HAP-1 (cell line): ENCODE measurements at regions not wholly inside any gene's neighbourhood (a gene's known extent, or its start where the extent isn't known, plus 50 kb on each side); places are given as distances from the start of the nearest gene placed in this dataset.
A peak's percentile ranks its signal among the peaks of the same experiment; 100 is the strongest.
"Not testable (repeated sequence)": the region's sequence is repeated elsewhere in the genome, so short reads cannot be mapped to it uniquely, and the experiment has no call there.

Source experiments
- DNase-seq, 2 experiments: peaks; one replicate each; pipeline ENCODE4 v3.0.0-alpha.2; 2016 to 2020; ENCODE audit warnings: low spot score in 2 of 2
- H3K27me3 ChIP-seq: fragments of 250-450 bp; sonication (Bioruptor Pico); 2 replicates; pipeline ENCODE4 v1.5.1; 2020; ENCODE audit warnings: low read depth, mild to moderate bottlenecking, moderate library complexity
- H3K36me3 ChIP-seq: fragments of 250-450 bp; sonication (Bioruptor Pico); replicated peaks from 2 replicates; pipeline ENCODE4 v1.5.1; 2020; ENCODE audit warnings: mild to moderate bottlenecking
- H3K4me1 ChIP-seq: fragments of 250-450 bp; sonication (Bioruptor Pico); 2 replicates; pipeline ENCODE4 v1.5.1; 2020; ENCODE audit warnings: mild to moderate bottlenecking
- H3K4me3 ChIP-seq: fragments of 250-450 bp; sonication (Bioruptor Pico); 2 replicates; pipeline ENCODE4 v1.5.1; 2020; ENCODE audit warnings: mild to moderate bottlenecking, moderate library complexity
- H3K9me3 ChIP-seq: fragments of 250-450 bp; sonication (Bioruptor Pico); 2 replicates; pipeline ENCODE4 v1.5.1; 2020; ENCODE audit warnings: mild to moderate bottlenecking, moderate library complexity
- in situ Hi-C: fragments of 300-500 bp; cut with MboI; formaldehyde crosslinking; loops from 3 replicates; pipeline ENCODE4 v1.14.3; 2020; ENCODE audit warnings: low sequenced_read_pairs, inconsistent platforms, mixed read lengths

GRCh38 chr2:21234001-21234400 lies 110.2 kb downstream of the TDRD15 start:
- H3K9me3 ChIP-seq, result no peaks in the 10 kb centered on the region
- H3K36me3 ChIP-seq, result no peaks in the 10 kb centered on the region
- H3K27me3 ChIP-seq, result no peaks in the 10 kb centered on the region; the same call in 1 of the 2 replicates
- H3K4me1 ChIP-seq, result no peaks in the 10 kb centered on the region
- in situ Hi-C loops, result no loop called here
- DNase-seq, result no peak
- no peak overlapping the region for H3K4me3 ChIP-seq

DNA sequence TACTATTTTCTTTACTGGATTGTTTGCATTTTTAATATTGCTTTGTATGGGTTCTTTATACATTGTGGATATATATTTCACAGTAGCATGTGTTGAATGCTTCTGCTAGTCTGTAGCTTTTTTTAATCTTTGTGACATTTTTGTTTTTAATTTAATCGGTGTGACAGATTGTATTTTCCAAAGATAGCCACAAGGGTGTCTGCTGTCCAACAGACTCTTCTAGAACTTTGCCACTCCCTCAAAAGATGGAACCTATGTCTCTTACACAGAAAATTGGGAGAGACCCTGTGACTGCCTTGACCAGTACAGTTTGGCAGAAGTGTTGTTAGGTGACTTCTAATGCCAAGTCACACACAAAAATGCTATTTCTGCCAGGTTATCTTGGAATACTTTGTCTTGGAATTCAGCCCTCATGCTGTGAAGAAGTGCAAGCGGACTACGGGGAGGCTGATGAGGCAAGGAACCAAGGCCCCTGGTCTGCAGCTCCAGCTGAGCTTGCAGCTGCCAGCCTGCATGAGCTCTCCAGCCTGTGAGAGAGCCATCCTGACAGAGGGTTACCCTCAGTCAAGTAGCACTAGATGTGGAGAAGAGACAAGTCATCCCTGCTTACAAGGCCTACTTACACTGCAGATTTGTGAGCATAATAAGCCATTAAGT lies 110.8 kb downstream of the TDRD15 start:
- Histone ChIP-seq H3K4me3 (no peak overlapping the region), H3K36me3 (no peaks in the 10 kb centered on the region), H3K9me3 (no peaks in the 10 kb centered on the region), H3K4me1 (no peaks in the 10 kb centered on the region), H3K27me3 (no peaks in the 10 kb centered on the region; the same call in 1 of the 2 replicates)
- no peak for DNase-seq
- in situ Hi-C loops, result no loop called here

DNA sequence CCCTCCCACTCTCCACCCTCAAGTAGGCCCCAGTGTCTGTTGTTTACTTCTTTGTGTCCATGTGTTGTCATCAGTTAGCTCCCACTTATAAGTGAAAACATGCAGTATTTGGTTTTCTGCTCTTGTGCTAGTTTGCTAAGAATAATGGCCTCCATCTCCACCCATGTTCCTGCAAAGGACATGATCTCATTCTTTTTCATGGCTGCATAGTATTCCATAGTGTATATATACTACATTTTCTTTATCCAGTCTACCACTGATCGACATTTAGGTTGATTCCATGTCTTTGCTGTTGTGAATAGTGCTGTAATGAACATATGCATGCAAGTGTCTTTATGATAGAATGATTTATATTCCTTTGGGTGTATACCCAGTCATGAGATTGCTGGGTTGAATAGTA lies 116.0 kb downstream of the TDRD15 start:
- DNase-seq, H3K27me3 ChIP-seq, H3K4me1 ChIP-seq, in situ Hi-C loops, H3K36me3 ChIP-seq, H3K4me3 ChIP-seq, H3K9me3 ChIP-seq: not testable (repeated sequence)

DNA sequence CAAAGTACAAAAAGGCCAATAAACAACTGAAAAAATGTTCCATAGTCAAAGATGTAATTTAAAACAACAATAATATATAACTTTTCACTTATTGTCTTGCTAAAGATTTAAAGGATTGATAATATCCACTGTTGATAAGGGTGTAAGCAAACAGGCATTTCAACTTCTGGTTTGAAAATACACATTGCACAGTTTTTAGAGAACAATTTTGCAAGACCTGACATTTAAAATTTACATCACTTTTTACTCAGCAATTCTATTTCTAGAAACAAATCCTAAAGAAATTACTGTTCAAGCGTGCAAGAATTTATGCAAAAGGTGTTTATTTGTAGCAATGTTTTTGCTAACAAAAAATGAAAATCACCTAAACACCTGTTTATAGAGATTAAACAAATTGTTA lies 120.4 kb downstream of the TDRD15 start:
- DNase-seq, result no peak
- Histone ChIP-seq H3K27me3 (no peaks in the 10 kb centered on the region; the same call in 1 of the 2 replicates), H3K4me3 (no peak overlapping the region), H3K9me3 (no peaks in the 10 kb centered on the region), H3K36me3 (no peaks in the 10 kb centered on the region), H3K4me1 (no peaks in the 10 kb centered on the region)
- in situ Hi-C loops, result no loop called here

- H3K9me3 ChIP-seq, result no peaks in the 10 kb centered on the region
- no peaks in the 10 kb centered on the region for H3K4me1 ChIP-seq
- in situ Hi-C loops, result no loop called here
- H3K27me3 ChIP-seq, result no peaks in the 10 kb centered on the region; the same call in 1 of the 2 replicates
- no peak for DNase-seq
- no peak overlapping the region for H3K4me3 ChIP-seq
- H3K36me3 ChIP-seq, result no peaks in the 10 kb centered on the region
Measured at GRCh38 chr2:21245565-21245964, 121.8 kb downstream of the TDRD15 start.

- no peak overlapping the region for H3K4me3 ChIP-seq
- no peaks in the 10 kb centered on the region for H3K9me3 ChIP-seq
- DNase-seq, result no peak
- H3K36me3 ChIP-seq, result no peaks in the 10 kb centered on the region
- H3K4me1 ChIP-seq, result peaks cover 3% of the 10 kb centered on the region; the same call in 1 of the 2 replicates
- in situ Hi-C loops, result no loop called here
- no peaks in the 10 kb centered on the region for H3K27me3 ChIP-seq
Measured at GRCh38 chr2:21249367-21249766, 125.6 kb downstream of the TDRD15 start.

DNA sequence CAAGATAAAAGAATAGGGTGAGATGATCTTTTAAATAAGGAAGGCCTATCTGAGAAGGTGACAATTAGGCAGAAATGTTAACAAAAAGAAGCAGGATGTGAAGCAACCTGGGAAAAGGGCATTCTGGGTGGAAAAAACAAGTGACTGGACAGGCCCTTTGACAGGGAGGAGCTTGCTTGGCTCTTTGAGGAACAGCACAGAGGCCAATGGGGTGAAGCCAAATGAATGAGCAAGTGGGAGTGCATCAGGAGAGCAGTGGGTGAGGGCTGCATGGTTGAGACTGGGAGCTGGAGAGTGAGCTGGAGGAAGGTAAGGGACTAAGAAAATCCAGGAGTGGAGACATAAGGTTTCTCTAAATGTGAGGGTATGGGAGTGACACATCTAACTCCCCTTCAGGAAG lies 126.9 kb downstream of the TDRD15 start:
- H3K27me3 ChIP-seq, result no peaks in the 10 kb centered on the region
- no peaks in the 10 kb centered on the region for H3K9me3 ChIP-seq
- H3K4me3 ChIP-seq, result no peak overlapping the region
- peaks cover 3% of the 10 kb centered on the region; the same call in 1 of the 2 replicates for H3K4me1 ChIP-seq
- in situ Hi-C loops, result no loop called here
- H3K36me3 ChIP-seq, result no peaks in the 10 kb centered on the region
- no peak for DNase-seq

DNA sequence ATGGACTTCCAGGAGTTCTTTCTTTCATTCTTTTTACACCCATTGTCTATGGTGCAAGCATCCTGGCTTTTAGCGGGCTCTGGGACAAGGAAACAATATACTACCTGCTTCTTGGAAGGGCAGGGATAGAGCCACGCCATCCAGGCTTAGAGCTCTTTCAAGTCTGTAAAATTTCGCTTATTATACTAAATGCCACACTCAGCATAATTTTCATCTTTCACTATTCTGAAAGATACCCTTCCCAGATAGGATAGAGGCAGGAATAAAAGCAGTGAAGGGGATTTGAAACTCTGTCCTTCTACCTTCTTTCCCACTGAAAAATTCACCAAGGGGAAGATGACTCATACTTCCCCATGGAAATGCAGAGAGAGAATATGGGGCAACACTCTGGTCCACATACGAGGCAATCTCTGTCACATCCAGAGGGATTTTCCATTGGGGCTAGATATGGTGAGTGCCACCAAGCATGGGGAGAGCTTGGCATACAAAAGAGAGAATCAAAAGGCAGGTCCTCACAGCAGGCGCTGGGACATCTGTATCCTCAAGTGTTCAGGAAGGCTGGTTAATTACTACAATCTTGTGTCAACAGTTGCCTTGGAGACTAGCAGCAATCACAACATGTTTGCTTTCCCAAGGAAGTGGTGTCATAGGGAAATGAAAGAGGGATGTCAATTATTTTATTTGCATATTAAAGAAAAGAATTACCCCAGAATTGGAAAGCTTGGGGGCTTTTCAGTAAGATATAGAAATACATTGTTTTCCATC lies 127.6 kb downstream of the TDRD15 start:
- no peaks in the 10 kb centered on the region for H3K9me3 ChIP-seq
- no peaks in the 10 kb centered on the region for H3K36me3 ChIP-seq
- peaks cover 3% of the 10 kb centered on the region; the same call in 1 of the 2 replicates for H3K4me1 ChIP-seq
- in situ Hi-C loops, result no loop called here
- H3K27me3 ChIP-seq, result no peaks in the 10 kb centered on the region
- DNase-seq, result peak in 1 of 2 experiments; percentile 15
- H3K4me3 ChIP-seq, result no peak overlapping the region

- Histone ChIP-seq H3K4me1 (peaks cover 3% of the 10 kb centered on the region; the same call in 1 of the 2 replicates), H3K9me3 (no peaks in the 10 kb centered on the region), H3K36me3 (no peaks in the 10 kb centered on the region), H3K27me3 (no peaks in the 10 kb centered on the region), H3K4me3 (no peak overlapping the region)
- no peak for DNase-seq
- in situ Hi-C loops, result no loop called here
Measured at GRCh38 chr2:21253311-21254027, 129.7 kb downstream of the TDRD15 start.

- Histone ChIP-seq H3K27me3 (no peaks in the 10 kb centered on the region), H3K4me1 (peaks cover 3% of the 10 kb centered on the region; the same call in 1 of the 2 replicates)
- in situ Hi-C loops, result no loop called here
Measured at GRCh38 chr2:21254170-21254965, 130.6 kb downstream of the TDRD15 start.

DNA sequence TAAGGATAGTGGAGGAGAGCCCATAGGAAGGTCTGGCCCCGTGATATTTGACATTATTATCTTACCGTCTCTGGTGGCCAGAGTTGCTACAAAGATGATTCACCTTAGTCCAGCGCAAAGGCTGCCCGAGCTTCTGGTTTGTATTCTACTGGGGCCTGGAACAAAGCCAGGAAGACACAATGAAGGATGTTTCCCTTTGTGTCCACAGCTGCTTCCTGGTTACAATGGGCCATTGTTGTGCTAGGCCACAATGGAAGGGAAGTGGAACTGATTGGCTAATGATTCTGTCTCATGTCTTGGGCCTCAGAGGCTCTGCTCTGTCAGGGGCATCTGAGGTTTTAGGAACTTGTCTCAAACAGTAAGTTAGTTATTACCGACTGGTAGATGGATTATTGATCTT lies 132.2 kb downstream of the TDRD15 start:
- Histone ChIP-seq H3K27me3 (no peaks in the 10 kb centered on the region), H3K9me3 (no peaks in the 10 kb centered on the region), H3K4me3 (no peak overlapping the region), H3K4me1 (peaks cover 3% of the 10 kb centered on the region; the same call in 1 of the 2 replicates), H3K36me3 (no peaks in the 10 kb centered on the region)
- in situ Hi-C loops, result no loop called here
- peak in 1 of 2 experiments; percentile 52 for DNase-seq

More at GRCh38 chr2:21254170-21254965, 130.6 kb downstream of the TDRD15 start:
- no peaks in the 10 kb centered on the region for H3K36me3 ChIP-seq
- H3K4me3 ChIP-seq, result no peak overlapping the region
- no peaks in the 10 kb centered on the region for H3K9me3 ChIP-seq
- no peak for DNase-seq

DNA sequence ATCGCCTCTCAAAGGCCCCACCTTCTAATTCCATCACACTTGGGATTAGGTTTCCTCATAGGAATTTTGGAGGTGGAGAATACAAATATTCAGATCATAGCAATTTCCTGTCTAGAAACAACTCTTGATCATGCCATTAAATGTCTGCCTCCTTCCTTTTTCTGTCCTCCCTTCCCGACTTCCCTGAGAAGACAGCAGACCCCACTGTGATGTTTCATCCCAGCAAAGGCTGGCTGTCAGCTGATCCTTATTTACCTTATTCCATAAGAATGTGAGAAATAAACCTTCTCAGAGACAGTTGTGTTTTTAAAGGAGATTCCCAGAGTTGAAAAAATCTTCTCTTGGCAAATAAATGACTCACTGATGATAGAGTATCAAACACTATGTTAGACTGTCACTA lies 133.9 kb downstream of the TDRD15 start:
- Histone ChIP-seq H3K9me3 (no peaks in the 10 kb centered on the region), H3K4me1 (no peaks in the 10 kb centered on the region; the same call in 1 of the 2 replicates), H3K27me3 (no peaks in the 10 kb centered on the region), H3K36me3 (no peaks in the 10 kb centered on the region), H3K4me3 (no peak overlapping the region)
- no peak for DNase-seq
- in situ Hi-C loops, result no loop called here

GRCh38 chr2:21258082-21258481 lies 134.3 kb downstream of the TDRD15 start:
- H3K4me1 ChIP-seq, result no peaks in the 10 kb centered on the region; the same call in 1 of the 2 replicates
- in situ Hi-C loops, result no loop called here
- no peak overlapping the region for H3K4me3 ChIP-seq
- H3K9me3 ChIP-seq, result no peaks in the 10 kb centered on the region
- no peaks in the 10 kb centered on the region for H3K27me3 ChIP-seq
- H3K36me3 ChIP-seq, result no peaks in the 10 kb centered on the region
- no peak for DNase-seq
